ENCODE measurements at regions not wholly inside any gene's neighbourhood (a gene's known extent, or its start where the extent isn't known, plus 50 kb on each side); places are given as distances from the start of the nearest gene placed in this dataset.
"Not testable (repeated sequence)": the region's sequence is repeated elsewhere in the genome, so short reads cannot be mapped to it uniquely, and the experiment has no call there.

GRCh38 chr7:115177823-115178222 is 255.9 kb downstream of the MDFIC start:
- Histone ChIP-seq H3K27ac (no peak overlapping the region), H3K27me3 (no peaks in the 10 kb centered on the region), H3K4me1 (ENCODE audit: insufficient read depth) (no peaks in the 10 kb centered on the region), H3K36me3 (no peaks in the 10 kb centered on the region), H3K4me3 (no peak overlapping the region), H3K9me3 (no peaks in the 10 kb centered on the region)
- DNase-seq = no peak
- WGBS, 3 donors = 88 to 93% (median 90%) methylated on average over 3 of the region's 3 CpGs
- intact Hi-C loops (cut with DNase I) = no loop called here
- TF ChIP-seq EP300 (IDR thresholded peaks at IDR 0.05) = no peak
- TF ChIP-seq POLR2A (IDR thresholded peaks at IDR 0.05) = no peak
- no peak for TF ChIP-seq CTCF (IDR thresholded peaks at IDR 0.05)

DNA sequence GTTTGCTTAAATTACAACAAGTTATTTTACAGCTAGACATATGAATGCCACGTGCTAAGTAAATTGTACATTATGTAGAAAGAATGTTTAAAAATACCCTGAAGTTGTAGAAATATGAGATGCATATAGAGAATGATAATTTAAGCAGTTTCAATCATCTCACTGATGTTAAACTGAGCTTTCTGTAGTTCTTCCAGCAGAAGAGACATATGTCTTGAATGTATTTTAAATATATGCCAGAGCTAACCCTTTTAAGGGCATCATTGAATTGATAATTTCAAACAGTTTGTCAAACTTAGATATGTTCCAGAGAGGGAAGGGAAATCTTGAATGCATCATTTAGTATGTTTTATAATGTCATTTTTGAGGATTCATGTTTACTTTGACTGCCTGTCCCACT is 255.2 kb downstream of the MDFIC start:
- no peaks in the 10 kb centered on the region for H3K4me1 ChIP-seq (ENCODE audit: insufficient read depth)
- no peaks in the 10 kb centered on the region for H3K9me3 ChIP-seq
- TF ChIP-seq CTCF (IDR thresholded peaks at IDR 0.05) = no peak
- TF ChIP-seq EP300 (IDR thresholded peaks at IDR 0.05) = no peak
- no peak for TF ChIP-seq POLR2A (IDR thresholded peaks at IDR 0.05)
- intact Hi-C loops (cut with DNase I) = no loop called here
- H3K36me3 ChIP-seq = no peaks in the 10 kb centered on the region
- 70 to 76% (median 72%) methylated on average over 1 of the region's 1 CpG for WGBS, 3 donors
- DNase-seq = no peak
- no peak overlapping the region for H3K4me3 ChIP-seq
- no peak overlapping the region for H3K27ac ChIP-seq
- H3K27me3 ChIP-seq = no peaks in the 10 kb centered on the region

DNA sequence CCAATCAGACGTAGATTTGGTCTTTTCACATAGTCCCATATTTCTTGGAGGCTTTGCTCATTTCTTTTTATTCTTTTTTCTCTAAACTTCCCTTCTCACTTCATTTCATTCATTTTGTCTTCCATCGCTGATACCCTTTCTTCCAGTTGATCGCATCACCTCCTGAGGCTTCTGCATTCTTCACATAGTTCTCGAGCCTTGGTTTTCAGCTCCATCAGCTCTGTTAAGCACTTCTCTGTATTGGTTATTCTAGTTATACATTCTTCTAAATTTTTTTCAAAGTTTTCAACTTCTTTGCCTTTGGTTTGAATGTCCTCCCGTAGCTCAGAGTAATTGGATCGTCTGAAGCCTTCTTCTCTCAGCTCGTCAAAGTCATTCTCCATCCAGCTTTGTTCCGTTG is 250.5 kb downstream of the MDFIC start:
- H3K4me3 ChIP-seq; H3K27ac ChIP-seq; H3K27me3 ChIP-seq; H3K36me3 ChIP-seq; H3K4me1 ChIP-seq (ENCODE audit: insufficient read depth); DNase-seq; H3K9me3 ChIP-seq; intact Hi-C loops (cut with DNase I): not testable (repeated sequence)
- 95 to 96% (median 95%) methylated on average over 6 to 8 of the region's 8 CpGs for WGBS, 3 donors

DNA sequence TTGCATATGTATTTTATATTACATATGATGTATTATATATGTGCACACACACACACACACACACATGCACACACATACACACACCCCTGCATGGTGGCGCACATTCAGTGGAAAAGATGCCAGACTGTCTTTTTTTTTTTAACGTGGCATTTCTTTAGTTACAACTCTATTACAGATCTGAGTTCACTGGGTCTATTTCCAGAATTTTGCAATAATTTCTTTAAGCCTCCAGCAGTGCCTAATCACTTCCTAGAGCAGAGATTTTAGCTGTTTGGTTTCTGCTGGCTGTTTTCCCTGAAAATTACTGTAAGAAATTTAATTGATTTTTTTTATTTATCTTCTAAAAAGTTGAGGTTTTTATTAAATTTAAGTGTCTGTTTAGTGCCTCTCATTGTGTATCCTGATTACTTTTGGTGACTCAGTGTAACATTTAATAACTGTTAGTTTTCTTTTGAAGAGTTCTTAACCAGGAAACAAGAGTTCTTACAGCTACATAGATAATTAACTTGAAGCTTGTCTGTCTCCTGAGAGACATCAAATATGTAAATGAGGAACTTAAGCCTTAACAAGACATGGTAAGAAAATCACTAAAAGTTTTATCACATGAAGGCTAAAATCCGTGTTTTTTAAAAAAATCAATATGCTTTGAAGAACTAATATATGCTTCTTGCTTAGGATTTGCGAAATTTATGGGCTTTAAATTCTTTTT is 232.0 kb downstream of the MDFIC start:
- no peaks in the 10 kb centered on the region for H3K27me3 ChIP-seq
- H3K9me3 ChIP-seq = no peaks in the 10 kb centered on the region
- 70 to 72% (median 71%) methylated on average over 4 of the region's 4 CpGs for WGBS, 3 donors
- no peaks in the 10 kb centered on the region for H3K4me1 ChIP-seq (ENCODE audit: insufficient read depth)
- no peaks in the 10 kb centered on the region for H3K36me3 ChIP-seq
- TF ChIP-seq CTCF (IDR thresholded peaks at IDR 0.05) (no peak), EP300 (IDR thresholded peaks at IDR 0.05) (no peak), POLR2A (IDR thresholded peaks at IDR 0.05) (no peak)
- DNase-seq = no peak
- no peak overlapping the region for H3K4me3 ChIP-seq
- no peak overlapping the region for H3K27ac ChIP-seq
- intact Hi-C loops (cut with DNase I) = no loop called here

GRCh38 chr7:115153176-115153575 is 231.3 kb downstream of the MDFIC start:
- no peak overlapping the region for H3K27ac ChIP-seq
- intact Hi-C loops (cut with DNase I) = no loop called here
- H3K4me3 ChIP-seq = no peak overlapping the region
- 80 to 89% (median 85%) methylated on average over 3 of the region's 3 CpGs for WGBS, 3 donors
- no peaks in the 10 kb centered on the region for H3K4me1 ChIP-seq (ENCODE audit: insufficient read depth)
- DNase-seq = no peak
- no peaks in the 10 kb centered on the region for H3K9me3 ChIP-seq
- H3K36me3 ChIP-seq = no peaks in the 10 kb centered on the region
- H3K27me3 ChIP-seq = no peaks in the 10 kb centered on the region
- TF ChIP-seq POLR2A (IDR thresholded peaks at IDR 0.05) (no peak), CTCF (IDR thresholded peaks at IDR 0.05) (no peak), EP300 (IDR thresholded peaks at IDR 0.05) (no peak)

All from ovary (tissue), 7 donors.